Erythroblast (primary cell): ENCODE measurements at regions not wholly inside any gene's neighbourhood (a gene's known extent, or its start where the extent isn't known, plus 50 kb on each side); places are given as distances from the start of the nearest gene placed in this dataset.

ENCODE experiments used
- GATA1 ChIP-seq: IDR thresholded peaks from 2 replicates; pipeline ENCODE4 v1.6.1; 2011; ENCODE audit warnings: low read depth, mild to moderate bottlenecking, control low read depth, low read length, moderate library complexity
- POLR2A ChIP-seq: IDR thresholded peaks from 2 replicates; pipeline ENCODE4 v1.6.1; 2011; ENCODE audit warnings: mild to moderate bottlenecking, low read length

- TF ChIP-seq POLR2A (no peak), GATA1 (no peak)
These were observed 544.3 kb downstream of the TCERG1L start for GRCh38 chr10:130767116-130767730.
